GM18502 (cell line): ENCODE measurements at regions not wholly inside any gene's neighbourhood (a gene's known extent, or its start where the extent isn't known, plus 50 kb on each side); places are given as distances from the start of the nearest gene placed in this dataset.

ENCODE experiments used
- ATAC-seq: cut with Tn5 transposase; IDR thresholded peaks from one replicate; pipeline ENCODE4 v1.9.1; 2021; ENCODE audit warnings: mild to moderate bottlenecking; ENCODE audit not compliant: unreplicated experiment, poor library complexity

DNA sequence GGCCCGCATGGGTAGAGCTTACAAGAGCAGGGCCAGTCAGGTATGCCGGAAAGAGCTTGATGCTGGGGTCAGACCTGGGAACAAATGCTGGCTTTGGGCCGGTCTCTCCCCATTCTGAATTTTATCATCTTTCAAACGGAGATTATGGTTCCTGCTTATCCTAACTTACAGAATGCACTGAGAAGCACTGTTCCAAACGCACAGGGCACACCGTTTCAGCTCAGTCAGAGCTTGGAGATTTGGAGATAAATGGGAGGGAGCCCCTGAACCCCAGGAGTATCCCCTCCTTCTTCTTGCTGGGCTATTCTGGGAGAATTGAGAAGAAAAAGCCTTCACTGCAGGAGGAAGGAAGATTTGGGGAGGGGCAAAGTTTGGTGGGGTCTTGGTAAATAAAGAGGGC lies 169.4 kb downstream of the DDX1 start:
- ATAC-seq, result no peak

DNA sequence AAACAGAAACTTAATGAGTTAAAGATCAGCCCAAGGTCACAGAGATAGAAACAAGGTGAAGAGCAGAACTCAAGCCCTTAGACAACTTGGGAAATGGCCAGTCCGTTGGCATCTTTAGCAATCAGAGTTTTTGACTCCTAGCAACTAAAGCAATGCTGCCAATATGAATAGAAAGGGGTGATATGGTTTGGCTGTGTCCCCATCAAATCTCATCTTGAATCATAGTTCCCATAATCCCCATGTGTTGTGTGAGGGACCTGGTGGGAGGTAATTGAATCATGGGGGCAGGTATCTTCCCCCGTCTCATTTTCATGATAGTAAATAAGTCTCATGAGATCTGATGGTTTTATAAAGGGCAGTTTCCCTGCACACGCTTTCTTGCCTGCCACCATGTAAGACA lies 170.2 kb downstream of the DDX1 start:
- ATAC-seq, result no peak

DNA sequence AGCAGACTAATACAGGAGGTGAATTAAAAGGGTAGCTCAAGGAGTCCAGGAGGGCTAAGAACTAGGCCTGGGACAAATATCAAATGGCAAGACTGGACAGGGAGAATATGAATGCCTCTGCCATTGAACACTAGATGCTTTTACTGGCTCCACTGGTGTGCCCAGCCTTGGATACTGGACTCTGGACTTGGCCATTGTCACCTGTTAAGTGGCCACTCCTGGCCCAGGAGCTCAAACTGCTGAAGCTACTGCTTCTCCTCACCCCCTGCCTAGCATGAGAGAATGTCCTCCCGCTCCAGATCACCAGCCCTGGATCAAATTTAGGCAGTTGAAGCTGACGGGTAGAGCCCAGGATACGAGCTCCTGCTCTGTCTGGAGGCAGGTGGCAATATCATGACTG lies 170.8 kb downstream of the DDX1 start:
- ATAC-seq, result no peak

DNA sequence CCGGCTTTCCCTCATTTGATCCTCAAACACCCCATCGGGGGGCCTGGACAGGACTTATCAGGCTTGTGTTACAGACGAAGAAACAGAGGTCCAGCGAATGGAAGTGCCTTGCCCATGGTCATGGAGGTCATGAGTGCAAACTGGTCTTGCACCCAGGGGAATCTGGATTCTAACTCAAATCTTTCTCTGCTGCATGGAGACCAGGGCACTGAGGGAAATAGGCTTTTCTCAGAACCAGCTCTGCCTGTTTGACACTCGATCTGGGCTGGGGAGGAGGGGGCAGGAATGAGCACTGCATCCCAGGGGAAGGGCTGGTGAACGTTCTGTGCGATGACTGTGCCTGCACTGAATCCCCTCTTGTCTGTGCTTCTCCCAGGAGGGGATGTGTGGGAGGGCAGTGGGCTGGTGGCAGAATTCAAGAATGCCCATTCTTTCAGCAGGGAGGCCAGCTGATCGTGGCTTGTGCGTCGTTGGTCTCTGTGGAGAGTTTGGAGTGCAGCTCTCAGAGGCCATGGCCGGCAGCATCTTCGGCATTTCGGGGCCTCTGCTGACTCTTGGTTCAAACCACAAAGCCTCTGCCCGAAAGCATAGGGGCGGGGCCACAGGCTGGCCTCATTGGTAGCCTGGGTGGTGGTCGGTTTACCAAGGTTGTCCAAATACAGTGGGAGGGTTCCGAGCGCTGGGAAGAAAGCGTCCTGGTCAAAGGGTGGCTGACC lies 171.6 kb downstream of the DDX1 start:
- ATAC-seq, result no peak

DNA sequence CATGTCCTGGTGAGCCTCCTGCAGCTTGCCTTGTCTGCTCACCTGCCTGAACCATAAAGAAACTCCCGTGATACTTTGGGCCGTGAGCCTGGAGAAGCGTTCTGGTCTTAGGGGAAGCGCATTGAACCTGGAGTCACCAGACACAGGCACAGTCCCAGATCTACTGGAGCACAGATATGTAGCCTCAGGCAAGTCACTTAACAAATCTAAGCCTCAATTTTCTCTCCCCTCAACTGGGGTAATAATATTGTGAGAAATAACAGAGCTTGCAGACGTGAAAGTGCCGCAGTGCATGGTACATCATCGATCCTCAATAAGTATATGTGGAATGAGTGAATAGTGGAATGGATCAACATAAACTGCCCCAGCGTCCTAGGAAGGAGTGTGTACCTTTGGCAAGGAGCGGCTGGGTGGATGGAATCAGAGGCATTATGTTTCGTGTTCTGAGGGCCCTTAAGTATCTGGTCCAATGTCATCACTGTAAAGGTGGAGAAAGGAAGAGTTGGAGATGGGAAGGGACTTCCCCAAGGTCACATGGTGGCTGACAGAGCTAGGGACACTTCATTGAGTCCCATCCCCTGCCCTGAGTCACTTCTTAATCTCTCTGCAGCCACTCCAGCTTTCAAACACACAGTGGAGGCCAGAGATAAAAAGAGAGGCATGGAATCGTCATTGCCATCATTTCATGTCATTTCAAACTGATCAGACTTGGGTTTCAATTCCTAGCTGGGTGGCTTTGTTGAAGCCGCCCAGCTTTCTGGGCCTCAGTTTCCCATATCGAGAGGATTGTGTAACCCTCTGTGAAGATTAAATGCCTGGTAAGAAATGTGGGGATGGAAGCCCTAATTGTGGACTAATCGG lies 172.4 kb downstream of the DDX1 start:
- ATAC-seq, result no peak

DNA sequence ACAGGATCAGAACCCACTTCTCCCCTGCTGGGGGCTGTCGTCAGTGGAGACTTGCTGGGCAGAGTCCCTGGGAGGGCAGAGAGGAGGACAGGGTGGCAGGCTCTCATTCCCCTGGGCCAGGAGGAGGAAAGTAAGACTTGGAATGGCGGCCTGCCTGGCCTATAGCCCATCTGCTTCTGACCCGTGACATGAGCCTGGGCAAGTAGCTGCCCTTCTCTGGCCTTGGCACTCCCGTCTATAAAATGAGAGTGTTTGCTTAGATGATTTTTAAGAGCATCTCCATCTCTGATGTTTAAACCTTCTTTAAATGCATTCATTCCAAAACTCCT lies 173.0 kb downstream of the DDX1 start:
- ATAC-seq, result no peak

DNA sequence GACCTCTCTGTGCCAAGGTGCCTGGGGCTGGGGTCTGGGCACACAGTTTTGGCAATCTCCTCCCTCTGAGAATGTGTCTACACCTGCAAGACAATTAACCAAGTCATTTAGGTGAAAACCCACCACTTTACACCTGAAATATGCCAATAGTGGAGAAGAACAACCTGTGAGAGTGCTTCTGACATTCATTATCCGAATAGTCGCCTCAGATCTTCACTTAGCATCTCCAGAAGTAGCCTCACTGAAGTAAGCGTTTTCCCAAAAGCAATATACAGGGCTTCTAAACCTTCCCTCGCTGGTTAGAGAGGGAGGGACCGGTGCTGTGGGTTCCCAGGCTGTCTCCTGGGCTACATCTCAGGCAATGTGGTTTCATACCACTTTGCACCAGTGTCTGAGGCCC lies 173.5 kb downstream of the DDX1 start:
- no peak for ATAC-seq

DNA sequence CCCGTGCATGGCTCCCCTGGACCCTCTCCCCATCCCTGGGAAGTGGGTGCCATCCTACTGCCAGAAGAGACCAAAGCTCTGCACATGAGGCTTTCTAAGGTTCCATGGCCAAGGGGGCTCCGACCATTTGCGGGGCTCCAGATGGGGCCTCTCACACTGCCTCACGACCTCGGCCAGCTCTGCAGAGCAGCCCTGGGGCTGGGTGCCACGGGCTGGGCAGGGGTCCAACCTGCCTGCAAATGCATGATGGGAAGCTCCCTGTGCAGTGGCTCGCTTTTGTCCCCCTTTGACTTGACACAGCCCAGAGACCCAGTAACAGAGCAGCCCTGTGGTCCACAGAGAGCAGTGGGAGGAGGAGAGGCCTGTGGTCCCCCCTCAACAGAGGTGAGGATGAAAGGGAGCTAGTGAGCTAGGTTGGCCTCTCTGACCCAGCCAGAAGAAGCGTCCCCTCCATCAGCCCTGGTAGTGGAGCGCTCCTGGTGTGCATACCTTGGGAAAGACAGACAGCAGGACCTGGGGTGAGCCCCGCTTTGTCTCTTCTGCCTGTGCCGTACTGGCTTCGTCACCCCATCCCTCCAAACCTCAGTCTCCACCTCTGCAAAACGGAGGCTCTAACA lies 174.1 kb downstream of the DDX1 start:
- no peak for ATAC-seq

DNA sequence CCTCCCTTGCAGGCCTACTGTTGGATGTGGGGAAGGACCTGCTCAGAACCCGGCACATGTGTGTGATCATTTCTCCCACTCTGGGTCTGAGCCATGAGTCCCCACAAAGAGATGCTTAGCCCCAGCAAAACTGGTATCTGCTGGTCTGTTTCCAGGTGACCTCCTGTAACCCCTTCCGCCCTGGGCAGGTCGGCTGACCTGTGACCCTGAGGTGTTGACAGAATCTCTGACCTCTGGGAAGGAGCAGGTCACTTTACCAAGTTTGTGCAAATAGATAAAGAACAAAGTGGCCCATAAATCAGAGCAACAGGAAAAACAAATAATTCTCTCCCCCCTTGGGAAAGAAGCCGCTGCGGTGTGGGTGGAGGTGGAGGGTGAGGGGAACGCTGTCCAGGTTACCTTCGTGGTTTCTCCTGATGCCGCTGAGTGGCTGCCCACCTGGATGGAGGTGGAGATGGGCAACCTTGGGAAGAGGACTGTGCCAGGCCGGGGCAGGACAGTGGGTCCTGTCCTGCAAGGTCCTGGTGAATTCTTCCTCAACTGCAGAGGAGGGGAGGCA lies 174.0 kb upstream of the MYCN start:
- no peak for ATAC-seq

DNA sequence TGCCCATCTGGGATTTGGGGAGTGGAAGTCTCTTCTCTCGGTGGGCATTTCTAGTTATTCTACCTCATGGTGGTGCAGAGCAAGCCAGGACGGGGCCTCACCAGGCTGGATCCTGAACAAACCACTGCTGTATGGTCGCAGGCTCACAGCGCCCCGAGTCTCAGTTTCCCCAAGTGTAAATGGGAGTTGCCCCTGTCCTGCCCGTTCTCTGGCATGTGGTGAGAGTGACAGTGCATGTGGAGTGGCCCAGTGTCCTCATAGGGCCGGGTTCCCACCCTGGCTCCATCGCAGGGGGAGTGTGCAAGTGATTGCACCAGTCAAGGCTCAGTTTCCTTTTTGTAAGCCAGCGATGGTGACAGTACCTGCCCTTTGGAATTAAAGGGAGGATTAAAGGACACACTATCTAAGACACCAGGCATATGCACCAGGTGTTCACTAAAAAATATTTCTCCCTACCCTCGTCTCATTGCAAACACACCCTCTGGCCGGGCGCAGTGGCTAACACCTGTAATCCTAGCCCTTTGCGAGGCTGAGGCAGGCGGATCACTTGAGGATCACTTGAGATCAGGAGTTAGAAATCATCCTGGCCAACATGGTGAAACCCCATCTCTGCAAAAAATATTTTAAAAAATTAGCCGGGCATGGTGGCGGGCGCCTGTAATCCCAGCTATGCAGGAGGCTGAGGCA lies 173.3 kb upstream of the MYCN start:
- no peak for ATAC-seq

DNA sequence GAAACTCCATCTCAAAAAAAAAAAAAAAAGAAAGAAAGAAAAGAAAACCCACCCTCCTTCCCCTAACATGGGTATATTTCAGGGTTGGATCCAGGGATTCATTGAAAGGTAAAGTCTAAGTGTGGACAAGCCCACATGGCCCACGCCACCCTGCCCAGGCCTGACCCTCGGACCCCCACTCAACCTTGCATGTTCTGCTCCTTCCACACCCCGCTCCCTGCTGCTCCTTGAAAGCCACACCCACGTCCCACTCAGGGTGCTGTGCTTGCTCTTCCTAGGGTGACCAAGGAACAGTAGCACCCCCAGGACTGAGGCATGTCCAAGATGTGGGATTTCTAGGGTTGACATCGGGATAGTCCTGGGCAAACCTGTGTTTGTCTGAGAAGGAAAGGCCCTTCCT lies 172.7 kb upstream of the MYCN start:
- ATAC-seq, result no peak

DNA sequence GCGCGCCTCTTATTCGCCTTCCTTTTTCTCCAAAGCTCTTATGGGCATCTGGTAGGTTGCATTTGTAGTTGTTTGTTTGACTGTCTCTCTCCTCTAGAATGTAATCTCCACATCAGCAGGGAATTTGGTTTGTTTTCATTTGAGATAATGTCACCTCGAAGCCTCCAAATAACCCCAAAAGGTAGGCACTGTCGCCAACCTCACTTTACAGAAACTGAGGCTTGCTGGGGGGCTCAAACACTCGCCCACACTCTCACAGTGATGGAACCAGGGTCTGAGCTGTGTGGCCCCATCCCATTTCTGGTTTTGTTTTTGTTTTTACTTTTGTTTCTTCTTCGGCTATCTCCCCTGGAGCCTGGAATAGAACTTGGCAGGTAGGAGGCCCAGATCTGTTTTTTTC lies 172.2 kb upstream of the MYCN start:
- no peak for ATAC-seq

DNA sequence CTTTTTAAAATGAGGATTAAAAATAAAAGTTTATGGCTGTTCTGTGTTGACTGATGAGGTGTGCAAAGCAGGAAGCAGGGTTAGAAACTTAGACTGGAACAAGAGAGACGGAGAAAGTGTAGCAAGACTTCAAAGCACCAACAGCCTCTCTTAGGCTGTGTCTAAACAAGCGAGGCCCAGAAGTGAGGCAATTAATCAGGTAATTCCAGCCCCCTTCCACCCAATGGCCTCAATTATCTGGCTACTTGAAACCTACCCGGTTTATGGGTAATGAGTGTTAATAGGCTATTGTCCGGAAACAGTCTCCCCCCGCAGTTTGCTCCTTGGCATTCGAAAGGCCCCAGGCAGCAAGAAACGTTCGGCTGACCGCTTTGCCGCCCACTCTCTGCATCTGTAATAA lies 171.7 kb upstream of the MYCN start:
- no peak for ATAC-seq

DNA sequence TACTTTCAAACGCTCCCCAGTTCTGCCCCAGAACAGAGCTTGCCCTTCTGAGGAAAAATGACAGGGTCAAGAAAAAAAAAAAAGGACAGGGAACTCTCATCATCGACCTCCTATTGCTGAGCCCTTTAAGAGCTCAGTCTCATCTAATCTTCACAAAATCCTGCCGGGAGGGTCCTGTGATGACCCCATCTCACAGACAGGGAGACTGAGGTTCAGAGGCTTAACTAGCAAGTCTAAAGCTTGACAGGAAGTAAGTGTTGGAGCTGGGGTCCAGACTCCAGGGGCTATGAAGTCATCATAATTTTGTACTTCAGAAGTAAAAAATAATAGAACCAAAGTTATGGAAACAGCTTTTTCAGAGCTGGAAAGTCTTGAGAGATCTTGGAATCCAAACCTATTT lies 171.1 kb upstream of the MYCN start:
- no peak for ATAC-seq

DNA sequence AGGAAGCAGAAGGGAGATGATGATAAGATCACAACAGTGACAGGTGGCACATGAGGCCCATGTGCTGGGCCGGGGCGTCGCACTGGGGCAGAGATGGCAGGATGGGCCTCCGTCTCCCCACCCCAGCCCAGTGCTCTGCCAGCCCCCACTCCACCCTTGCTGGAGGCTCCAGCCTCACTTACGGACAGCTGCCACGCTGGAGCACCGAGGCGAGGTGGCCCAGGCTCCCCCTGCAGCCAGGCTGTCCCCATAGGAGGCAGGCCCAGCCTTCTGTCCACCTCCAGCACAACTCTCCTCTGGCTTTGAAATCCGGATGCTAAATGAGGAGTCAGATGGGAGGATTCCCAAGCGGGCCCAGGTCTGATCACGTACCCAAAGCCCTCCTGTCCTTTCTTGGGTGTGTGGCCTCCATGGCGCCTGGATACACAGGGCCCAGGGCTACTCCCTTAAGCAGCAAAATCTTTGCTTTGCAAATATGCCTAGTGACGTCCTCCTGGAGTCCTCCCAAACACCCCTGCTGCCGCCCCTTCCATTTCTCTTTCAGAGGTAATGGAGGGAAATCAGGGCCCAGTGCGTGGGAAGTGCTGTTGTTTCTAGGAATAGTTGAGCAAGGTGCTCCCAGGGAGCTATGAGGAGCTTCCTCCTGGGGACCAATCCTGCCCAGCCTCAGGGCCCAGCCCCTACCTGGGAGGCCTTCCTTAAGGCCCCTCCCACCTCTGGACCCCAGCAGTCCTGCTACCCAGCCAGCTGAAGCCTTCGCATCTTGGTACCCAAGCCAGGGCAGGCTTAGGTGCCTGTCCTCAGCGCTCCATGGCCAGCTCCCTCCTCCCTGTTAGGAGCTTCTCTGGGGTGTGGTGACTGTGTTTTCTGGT lies 170.4 kb upstream of the MYCN start:
- no peak for ATAC-seq

DNA sequence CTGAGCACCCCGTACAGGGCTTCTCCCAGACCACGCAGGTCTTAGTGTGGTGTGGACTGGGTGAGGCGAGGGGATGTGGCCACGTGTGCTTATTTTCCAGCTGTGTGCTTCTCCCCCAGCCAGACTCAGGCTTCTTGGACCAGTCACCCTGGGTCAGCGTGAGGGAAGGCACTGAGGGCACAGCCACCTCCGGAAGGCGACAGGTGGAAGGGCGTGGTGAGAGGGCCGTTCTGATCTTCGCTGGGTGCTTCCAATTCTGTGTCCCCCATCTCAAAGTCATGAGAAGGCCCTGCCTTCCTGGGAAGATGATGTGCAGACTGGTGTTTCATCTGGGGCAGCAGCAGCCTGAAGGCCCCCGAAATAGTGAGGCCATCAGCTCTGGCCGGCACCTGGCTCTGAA lies 169.7 kb upstream of the MYCN start:
- no peak for ATAC-seq

DNA sequence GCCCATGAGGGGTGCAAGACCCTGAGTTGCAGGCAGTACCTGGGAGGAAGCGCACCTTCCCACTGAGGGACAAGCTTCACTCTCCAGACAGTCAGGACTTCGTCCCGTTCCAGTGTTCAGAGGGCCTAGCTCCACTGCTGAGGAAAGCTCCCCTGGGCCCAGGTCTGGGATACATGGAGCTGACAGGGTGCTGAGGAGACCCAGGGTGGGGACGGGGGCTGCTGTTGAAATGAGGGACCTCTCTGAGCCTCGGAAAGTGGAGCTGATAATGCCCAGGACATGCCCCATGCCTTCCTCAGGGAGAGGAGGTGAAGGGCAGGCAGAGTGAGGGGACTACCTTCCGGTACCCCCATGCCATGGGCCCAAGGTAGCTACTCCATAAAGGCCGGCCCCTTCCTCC lies 169.2 kb upstream of the MYCN start:
- no peak for ATAC-seq

DNA sequence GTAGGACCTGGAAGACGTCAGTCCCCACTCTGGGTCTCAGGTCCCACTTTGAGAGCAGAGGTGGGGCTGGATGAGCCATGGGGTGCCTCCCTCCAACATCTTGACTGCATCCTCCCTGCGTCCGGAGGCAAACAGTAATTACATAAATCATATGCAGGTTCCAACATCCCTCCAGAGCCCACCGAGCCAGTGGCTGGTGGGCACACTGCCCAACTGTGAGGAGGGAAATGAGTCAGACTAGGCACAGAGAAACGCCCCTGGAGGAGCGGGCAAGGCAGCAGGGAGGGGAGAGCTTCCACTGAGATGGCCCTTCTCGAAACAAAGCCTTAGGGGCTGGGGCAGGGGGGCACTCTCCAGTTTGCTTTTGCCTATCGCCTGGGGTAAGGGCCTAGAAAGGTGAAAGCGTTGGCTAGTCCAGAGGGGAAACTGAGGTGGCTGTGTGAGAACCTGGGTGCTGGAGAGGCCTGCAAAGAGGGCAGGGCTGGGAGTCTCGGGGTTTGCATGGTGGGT lies 168.2 kb upstream of the MYCN start:
- ATAC-seq, result no peak

DNA sequence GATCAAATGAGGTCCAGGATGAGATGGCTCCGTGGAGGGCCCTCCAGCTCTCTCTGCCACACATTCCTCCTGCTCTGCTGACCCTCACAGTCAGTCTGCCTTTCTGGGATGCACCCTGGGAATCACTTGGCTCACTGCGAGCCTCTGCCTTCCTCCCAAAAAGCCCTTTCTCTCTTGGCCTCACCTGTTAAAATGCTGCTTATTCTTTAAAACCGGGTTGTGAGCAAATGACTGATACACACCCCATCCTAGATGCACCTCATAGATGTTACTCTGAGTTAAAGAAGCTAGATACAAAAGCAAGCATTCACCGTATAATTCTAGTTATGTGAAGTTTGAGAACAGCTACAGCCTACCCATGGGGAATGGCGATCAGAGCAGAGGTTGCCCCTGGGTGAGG lies 167.7 kb upstream of the MYCN start:
- ATAC-seq, result no peak

DNA sequence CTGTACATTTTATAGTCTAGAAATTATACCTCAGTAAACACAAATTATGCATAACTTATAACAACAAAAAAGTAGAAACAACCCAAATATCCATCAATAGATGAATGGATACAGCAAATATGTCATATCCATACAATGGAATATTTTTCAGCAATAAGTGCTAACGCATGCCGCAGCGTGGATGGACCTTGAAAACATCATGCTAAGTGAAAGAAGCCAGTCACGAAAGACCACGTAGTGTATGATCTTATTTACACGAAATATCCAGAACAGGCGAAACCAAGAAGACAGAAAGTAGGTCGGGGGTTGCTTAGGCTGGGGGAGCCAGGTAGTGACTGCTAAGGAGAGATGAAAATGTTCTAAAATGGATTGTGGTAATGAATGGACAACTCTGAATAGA lies 167.1 kb upstream of the MYCN start:
- no peak for ATAC-seq
